Right lobe of liver (tissue), 4 donors: ENCODE measurements at regions not wholly inside any gene's neighbourhood (a gene's known extent, or its start where the extent isn't known, plus 50 kb on each side); places are given as distances from the start of the nearest gene placed in this dataset.

ENCODE experiments used
- POLR2A ChIP-seq: fragments of 450-650 bp; IDR thresholded peaks from one replicate; pipeline ENCODE4 v1.6.1; 2017; ENCODE audit warnings: antibody characterized with exemption, mild to moderate bottlenecking
- TF ChIP-seq, protein P1 (sequence below), 4 donors: fragments of 200-600 bp in 3 of 4; fragments of 450-650 bp in 1 of 4; IDR thresholded peaks; one replicate each; pipeline versions ENCODE4 v1.5.1 to v1.8.0; 2016 to 2022; ENCODE audit warnings: antibody characterized with exemption in 4 of 4, mild to moderate bottlenecking in 2 of 4
- donor health status: DM: no; HTN: no; CAD: no.
- donor health status: DM: no; HTN: no; CAD: no.
- donor health status: DM: no; HTN: yes; CAD: no.

- TF ChIP-seq, protein P1, sequence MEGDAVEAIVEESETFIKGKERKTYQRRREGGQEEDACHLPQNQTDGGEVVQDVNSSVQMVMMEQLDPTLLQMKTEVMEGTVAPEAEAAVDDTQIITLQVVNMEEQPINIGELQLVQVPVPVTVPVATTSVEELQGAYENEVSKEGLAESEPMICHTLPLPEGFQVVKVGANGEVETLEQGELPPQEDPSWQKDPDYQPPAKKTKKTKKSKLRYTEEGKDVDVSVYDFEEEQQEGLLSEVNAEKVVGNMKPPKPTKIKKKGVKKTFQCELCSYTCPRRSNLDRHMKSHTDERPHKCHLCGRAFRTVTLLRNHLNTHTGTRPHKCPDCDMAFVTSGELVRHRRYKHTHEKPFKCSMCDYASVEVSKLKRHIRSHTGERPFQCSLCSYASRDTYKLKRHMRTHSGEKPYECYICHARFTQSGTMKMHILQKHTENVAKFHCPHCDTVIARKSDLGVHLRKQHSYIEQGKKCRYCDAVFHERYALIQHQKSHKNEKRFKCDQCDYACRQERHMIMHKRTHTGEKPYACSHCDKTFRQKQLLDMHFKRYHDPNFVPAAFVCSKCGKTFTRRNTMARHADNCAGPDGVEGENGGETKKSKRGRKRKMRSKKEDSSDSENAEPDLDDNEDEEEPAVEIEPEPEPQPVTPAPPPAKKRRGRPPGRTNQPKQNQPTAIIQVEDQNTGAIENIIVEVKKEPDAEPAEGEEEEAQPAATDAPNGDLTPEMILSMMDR (IDR thresholded peaks at IDR 0.05), result no peak
- TF ChIP-seq POLR2A, result no peak
These were observed 303.4 kb downstream of the DIPK2A start for GRCh38 chr3:144275005-144275404.
